ENCODE measurements at regions not wholly inside any gene's neighbourhood (a gene's known extent, or its start where the extent isn't known, plus 50 kb on each side); places are given as distances from the start of the nearest gene placed in this dataset.
"Not testable (repeated sequence)": the region's sequence is repeated elsewhere in the genome, so short reads cannot be mapped to it uniquely, and the experiment has no call there.

- DNase-seq (no peak), ATAC-seq (ENCODE audit: low read depth in 2 of 2) (no peak)
- Mint-ChIP-seq H3K27me3 (no peaks in the 10 kb centered on the region), H3K36me3 (no peaks in the 10 kb centered on the region), H3K4me3 (no peak overlapping the region), H3K4me1 (no peaks in the 10 kb centered on the region), H3K27ac (no peak overlapping the region), H3K9me3 (peaks cover 0 to 10% (median 4%) of the 10 kb centered on the region in 7 donors)
Measured at GRCh38 chr9:25816439-25816838, 138.2 kb upstream of the TUSC1 start.

DNA sequence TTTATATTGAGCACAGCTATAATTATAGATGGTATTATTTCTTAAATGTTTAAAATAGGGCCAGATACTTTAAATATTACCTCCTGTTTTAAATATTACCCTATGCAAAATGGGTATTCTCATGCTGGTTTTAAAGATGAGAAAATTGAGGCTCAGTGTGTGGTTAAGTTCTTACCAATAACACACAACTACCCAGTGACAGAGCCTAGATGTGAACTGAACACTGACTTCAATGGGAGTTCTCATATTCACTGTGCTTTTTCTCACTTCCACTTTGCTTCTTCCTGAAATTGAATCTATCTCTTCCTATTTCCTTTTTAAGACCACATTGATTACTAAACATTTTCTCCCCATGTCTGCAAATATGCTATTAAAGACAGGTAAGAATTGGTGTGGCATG lies 135.8 kb upstream of the TUSC1 start:
- ATAC-seq (ENCODE audit: low read depth in 2 of 2) (no peak), DNase-seq (no peak)
- no peaks in the 10 kb centered on the region for H3K4me1 Mint-ChIP-seq
- H3K27ac Mint-ChIP-seq, result no peak overlapping the region
- peaks cover 0 to 9% (median 4%) of the 10 kb centered on the region in 7 donors for H3K9me3 Mint-ChIP-seq
- no peaks in the 10 kb centered on the region for H3K27me3 Mint-ChIP-seq
- H3K4me3 Mint-ChIP-seq, result no peak overlapping the region
- H3K36me3 Mint-ChIP-seq, result no peaks in the 10 kb centered on the region

DNA sequence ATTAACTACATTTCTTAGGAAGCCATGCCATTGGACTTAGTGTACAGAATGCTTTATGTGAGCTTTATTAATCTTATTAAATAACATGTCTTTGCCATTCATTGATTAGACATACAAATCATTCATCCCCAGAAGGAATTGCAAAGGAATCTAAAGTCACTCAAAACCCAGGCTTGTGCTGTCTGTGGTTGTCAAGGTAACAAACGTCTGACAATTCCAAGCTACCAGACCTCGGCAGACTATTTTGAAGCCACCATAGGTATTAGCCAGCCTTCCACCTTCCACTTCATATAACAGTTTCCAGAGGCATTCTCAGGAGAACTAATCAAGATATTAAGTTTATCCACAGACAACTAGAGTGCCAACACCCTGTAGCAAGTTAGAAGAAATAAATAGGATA lies 135.2 kb upstream of the TUSC1 start:
- Mint-ChIP-seq H3K9me3 (peaks cover 0 to 9% (median 5%) of the 10 kb centered on the region in 7 donors), H3K4me3 (no peak overlapping the region), H3K36me3 (no peaks in the 10 kb centered on the region), H3K4me1 (no peaks in the 10 kb centered on the region), H3K27ac (no peak overlapping the region), H3K27me3 (no peaks in the 10 kb centered on the region)
- no peak for ATAC-seq (ENCODE audit: low read depth in 2 of 2)
- no peak for DNase-seq

- Mint-ChIP-seq H3K27ac (no peak overlapping the region), H3K4me1 (no peaks in the 10 kb centered on the region), H3K9me3 (peaks cover 0 to 8% (median 5%) of the 10 kb centered on the region in 7 donors)
Measured at GRCh38 chr9:25808554-25808953, 130.3 kb upstream of the TUSC1 start.

DNA sequence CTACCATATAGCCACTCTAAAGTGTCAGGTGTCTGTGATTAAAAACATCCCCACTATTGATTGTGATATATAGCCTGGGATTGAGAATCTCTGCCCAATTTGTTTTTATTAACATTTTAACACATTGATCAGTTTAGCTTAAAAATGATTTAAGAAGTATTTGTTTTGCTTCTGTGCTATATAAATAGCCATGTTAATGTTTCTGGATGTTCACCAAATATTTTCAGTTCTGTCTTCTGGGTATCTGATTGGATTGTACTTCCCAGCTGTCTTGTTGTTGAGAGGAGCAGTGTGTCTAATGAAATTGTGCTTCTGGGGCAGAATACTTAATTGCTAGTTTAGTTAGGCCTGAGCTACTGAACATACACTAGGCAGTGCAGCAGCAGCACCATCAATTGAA lies 126.6 kb upstream of the TUSC1 start:
- Mint-ChIP-seq H3K9me3 (peaks cover 0 to 8% (median under 1%) of the 10 kb centered on the region in 7 donors), H3K4me3 (no peak overlapping the region), H3K27me3 (no peaks in the 10 kb centered on the region), H3K4me1 (no peaks in the 10 kb centered on the region), H3K36me3 (no peaks in the 10 kb centered on the region), H3K27ac (no peak overlapping the region)
- DNase-seq (no peak), ATAC-seq (ENCODE audit: low read depth in 2 of 2) (no peak)

More at GRCh38 chr9:25808554-25808953, 130.3 kb upstream of the TUSC1 start:
- no peak overlapping the region for H3K4me3 Mint-ChIP-seq
- no peak for ATAC-seq (ENCODE audit: low read depth in 2 of 2)
- H3K27me3 Mint-ChIP-seq, result no peaks in the 10 kb centered on the region
- no peak for DNase-seq
- no peaks in the 10 kb centered on the region for H3K36me3 Mint-ChIP-seq

- not testable (repeated sequence) for H3K9me3 Mint-ChIP-seq; DNase-seq; H3K27me3 Mint-ChIP-seq; H3K4me3 Mint-ChIP-seq; H3K4me1 Mint-ChIP-seq; ATAC-seq (ENCODE audit: low read depth in 2 of 2); H3K36me3 Mint-ChIP-seq; H3K27ac Mint-ChIP-seq
Measured at GRCh38 chr9:25801989-25802388, 123.7 kb upstream of the TUSC1 start.

DNA sequence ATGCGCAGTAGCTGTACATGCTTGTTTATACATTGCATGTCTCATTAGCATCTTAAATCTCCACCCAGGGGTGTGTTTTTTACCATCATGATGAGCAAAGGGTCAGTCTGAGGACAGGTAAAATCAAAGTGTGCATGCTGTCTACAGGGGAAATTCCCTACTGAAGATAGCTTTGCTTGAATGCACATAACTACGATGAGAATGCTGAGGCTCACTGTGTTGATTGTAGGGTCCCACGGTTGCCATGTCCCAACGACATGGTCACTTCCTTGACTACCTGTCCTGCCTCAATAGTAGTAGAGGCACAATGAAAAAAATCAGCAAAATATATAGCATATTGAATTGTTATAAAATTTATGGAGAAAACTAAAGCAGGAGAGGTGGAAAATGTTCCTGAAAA lies 95.6 kb upstream of the TUSC1 start:
- DNase-seq (no peak), ATAC-seq (ENCODE audit: low read depth in 2 of 2) (no peak)
- no peak overlapping the region for H3K27ac Mint-ChIP-seq
- H3K27me3 Mint-ChIP-seq, result no peaks in the 10 kb centered on the region
- no peaks in the 10 kb centered on the region for H3K4me1 Mint-ChIP-seq
- H3K36me3 Mint-ChIP-seq, result no peaks in the 10 kb centered on the region
- peaks cover 0 to 6% (median 4%) of the 10 kb centered on the region in 7 donors for H3K9me3 Mint-ChIP-seq
- H3K4me3 Mint-ChIP-seq, result no peak overlapping the region

DNA sequence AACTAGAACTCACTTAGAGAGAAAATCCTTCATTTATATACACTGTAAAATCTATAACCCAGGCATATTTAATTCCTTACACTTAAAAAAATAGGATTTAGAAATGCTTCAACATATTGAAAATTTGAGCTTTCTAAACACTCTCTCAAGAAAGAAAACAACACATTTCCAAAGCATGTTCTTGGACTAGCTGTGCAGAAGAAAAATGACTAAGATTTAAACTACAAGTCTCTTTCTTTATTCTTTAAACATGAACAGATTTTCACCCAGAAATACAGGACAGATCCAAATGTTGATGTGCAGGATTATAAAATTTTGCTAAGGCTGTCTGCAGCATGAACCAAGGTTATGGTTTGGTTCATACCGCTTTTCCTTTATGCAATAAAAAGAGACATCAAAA lies 77.7 kb upstream of the TUSC1 start:
- Mint-ChIP-seq H3K27me3 (no peaks in the 10 kb centered on the region), H3K4me3 (no peak overlapping the region), H3K36me3 (no peaks in the 10 kb centered on the region), H3K4me1 (no peaks in the 10 kb centered on the region), H3K9me3 (peaks cover 0 to 10% (median 0%) of the 10 kb centered on the region in 7 donors), H3K27ac (no peak overlapping the region)
- ATAC-seq (ENCODE audit: low read depth in 2 of 2) (no peak), DNase-seq (no peak)

GRCh38 chr9:25752398-25752797 lies 74.2 kb upstream of the TUSC1 start:
- Mint-ChIP-seq H3K4me1 (no peaks in the 10 kb centered on the region), H3K4me3 (no peak overlapping the region), H3K27ac (no peak overlapping the region), H3K9me3 (peaks cover 0 to 9% (median 0%) of the 10 kb centered on the region in 7 donors), H3K27me3 (no peaks in the 10 kb centered on the region), H3K36me3 (no peaks in the 10 kb centered on the region)
- DNase-seq (no peak), ATAC-seq (ENCODE audit: low read depth in 2 of 2) (no peak)

DNA sequence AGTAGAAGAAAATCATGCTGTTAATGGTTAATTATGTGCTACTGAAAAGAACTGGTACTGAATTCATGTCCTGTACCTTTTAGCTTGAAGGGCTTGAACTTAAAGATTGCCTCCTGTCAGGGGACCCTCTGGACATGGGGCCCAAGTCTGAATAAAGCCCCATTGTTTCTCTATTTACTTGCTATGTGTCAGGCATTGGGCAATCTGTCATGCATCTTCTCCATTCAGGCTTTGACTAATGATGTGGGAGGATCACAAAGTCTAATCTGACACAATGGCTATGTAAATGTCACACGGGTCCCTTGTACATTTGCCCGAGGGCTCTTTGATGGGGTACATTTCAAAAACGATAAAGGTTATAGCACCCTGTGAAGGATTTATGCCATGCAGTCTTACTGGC lies 64.0 kb upstream of the TUSC1 start:
- no peak for DNase-seq
- no peaks in the 10 kb centered on the region for H3K36me3 Mint-ChIP-seq
- no peaks in the 10 kb centered on the region for H3K27me3 Mint-ChIP-seq
- no peaks in the 10 kb centered on the region for H3K4me1 Mint-ChIP-seq
- H3K9me3 Mint-ChIP-seq, result peaks cover 0 to 15% (median 3%) of the 10 kb centered on the region in 7 donors
- no peak overlapping the region for H3K4me3 Mint-ChIP-seq
- no peak overlapping the region for H3K27ac Mint-ChIP-seq
- no peak for ATAC-seq (ENCODE audit: low read depth in 2 of 2)

GRCh38 chr9:25733336-25733982 lies 55.2 kb upstream of the TUSC1 start:
- DNase-seq (no peak), ATAC-seq (ENCODE audit: low read depth in 2 of 2) (no peak)
- H3K36me3 Mint-ChIP-seq, result no peaks in the 10 kb centered on the region
- H3K27ac Mint-ChIP-seq, result no peak overlapping the region
- peaks cover 0 to 9% (median 5%) of the 10 kb centered on the region in 7 donors for H3K9me3 Mint-ChIP-seq
- H3K27me3 Mint-ChIP-seq, result no peaks in the 10 kb centered on the region
- H3K4me1 Mint-ChIP-seq, result no peaks in the 10 kb centered on the region
- no peak overlapping the region for H3K4me3 Mint-ChIP-seq

DNA sequence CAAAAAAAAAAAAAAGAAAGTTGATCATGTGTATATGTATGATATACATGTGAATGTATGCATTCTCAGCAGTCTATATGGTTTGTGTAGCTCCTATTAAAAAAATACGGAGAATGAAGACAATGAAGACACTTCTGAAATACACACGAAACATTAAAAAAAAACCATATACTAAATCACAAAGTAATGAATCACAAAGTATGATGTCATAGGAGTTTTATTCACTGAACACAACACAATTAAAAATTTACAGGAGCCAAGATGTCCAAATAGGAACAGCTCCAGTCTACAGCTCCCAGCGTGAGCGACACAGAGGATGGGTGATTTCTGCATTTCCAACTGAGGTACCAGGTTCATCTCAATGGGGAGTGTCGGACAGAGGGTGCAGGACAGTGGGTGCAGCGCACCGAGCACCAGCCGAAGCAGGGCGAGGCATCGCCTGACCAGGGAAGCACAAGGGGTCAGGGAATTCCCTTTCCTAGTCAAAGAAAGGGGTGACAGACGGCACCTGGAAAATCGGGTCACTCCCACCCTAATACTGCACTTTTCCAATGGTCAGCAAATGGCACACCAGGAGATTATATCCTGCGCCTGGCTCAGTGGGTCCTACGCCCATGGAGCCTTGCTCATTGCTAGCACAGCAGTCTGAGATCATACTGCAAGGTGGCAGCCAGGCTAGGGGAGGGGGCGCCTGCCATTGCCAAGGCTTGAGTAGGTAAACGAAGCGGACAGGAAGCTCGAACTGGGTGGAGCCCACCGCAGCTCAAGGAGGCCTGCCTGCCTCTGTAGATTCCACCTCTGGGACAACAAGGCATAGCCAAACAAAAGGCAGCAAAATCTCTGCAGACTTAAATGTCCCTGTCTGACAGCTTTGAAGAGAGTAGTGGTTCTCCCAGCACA lies 53.9 kb upstream of the TUSC1 start:
- H3K27me3 Mint-ChIP-seq; ATAC-seq (ENCODE audit: low read depth in 2 of 2); H3K4me1 Mint-ChIP-seq; H3K36me3 Mint-ChIP-seq; DNase-seq; H3K27ac Mint-ChIP-seq; H3K9me3 Mint-ChIP-seq: not testable (repeated sequence)
- peak overlapping the region in 1 of 8 donors; percentile 52 for H3K4me3 Mint-ChIP-seq
